Memory B cell (primary cell): ENCODE measurements at regions not wholly inside any gene's neighbourhood (a gene's known extent, or its start where the extent isn't known, plus 50 kb on each side); places are given as distances from the start of the nearest gene placed in this dataset.
"Not testable (repeated sequence)": the region's sequence is repeated elsewhere in the genome, so short reads cannot be mapped to it uniquely, and the experiment has no call there.

ENCODE experiments used
- ATAC-seq: fragments of 150-1000 bp; cut with Tn5 transposase; 2 replicates; pipeline ENCODE4 v1.10.0; 2021; ENCODE audit warnings: low read depth, mild to moderate bottlenecking, moderate library complexity
- DNase-seq, 2 donors: peaks; one replicate each; pipeline ENCODE4 v3.0.0; 2022; ENCODE audit warnings: low spot score in 2 of 2
- H3K27ac Mint-ChIP-seq: one replicate; pipeline ENCODE4 v1.8.0; 2022; ENCODE audit warnings: mild to moderate bottlenecking, moderate library complexity, mixed read lengths
- H3K27me3 Mint-ChIP-seq: one replicate; pipeline ENCODE4 v1.8.0; 2022; ENCODE audit warnings: mixed read lengths
- H3K36me3 Mint-ChIP-seq: one replicate; pipeline ENCODE4 v1.8.0; 2022; ENCODE audit warnings: mild to moderate bottlenecking, mixed read lengths
- H3K4me1 Mint-ChIP-seq: one replicate; pipeline ENCODE4 v1.8.0; 2022; ENCODE audit warnings: mixed read lengths
- H3K4me3 Mint-ChIP-seq: one replicate; pipeline ENCODE4 v1.8.0; 2022; ENCODE audit warnings: mild to moderate bottlenecking, moderate library complexity, mixed read lengths
- H3K9me3 Mint-ChIP-seq: one replicate; pipeline ENCODE4 v1.8.0; 2022; ENCODE audit warnings: mixed read lengths

- H3K27ac Mint-ChIP-seq, DNase-seq, H3K9me3 Mint-ChIP-seq, H3K27me3 Mint-ChIP-seq, H3K4me1 Mint-ChIP-seq, H3K36me3 Mint-ChIP-seq, ATAC-seq, H3K4me3 Mint-ChIP-seq: not testable (repeated sequence)
Observed at GRCh38 chr20:26373066-26373465, 676.4 kb upstream of the ZNF337 start.

- Mint-ChIP-seq H3K4me3 (no peak overlapping the region), H3K27ac (no peak overlapping the region), H3K27me3 (no peaks in the 10 kb centered on the region), H3K9me3 (no peaks in the 10 kb centered on the region), H3K36me3 (no peaks in the 10 kb centered on the region), H3K4me1 (no peaks in the 10 kb centered on the region)
- ATAC-seq (no peak), DNase-seq (no peak)
Observed at GRCh38 chr20:26354511-26354910, 657.9 kb upstream of the ZNF337 start.

- Mint-ChIP-seq H3K4me3 (no peak overlapping the region), H3K36me3 (no peaks in the 10 kb centered on the region), H3K9me3 (no peaks in the 10 kb centered on the region), H3K27ac (no peak overlapping the region), H3K4me1 (no peaks in the 10 kb centered on the region), H3K27me3 (no peaks in the 10 kb centered on the region)
- DNase-seq (no peak), ATAC-seq (no peak)
Observed at GRCh38 chr20:26347396-26347795, 650.7 kb upstream of the ZNF337 start.

GRCh38 chr20:26340460-26341065, 643.9 kb upstream of the ZNF337 start:
- H3K4me1 Mint-ChIP-seq, H3K27me3 Mint-ChIP-seq, H3K4me3 Mint-ChIP-seq, DNase-seq, H3K9me3 Mint-ChIP-seq, H3K36me3 Mint-ChIP-seq, H3K27ac Mint-ChIP-seq, ATAC-seq: not testable (repeated sequence)

- H3K27me3 Mint-ChIP-seq, result no peaks in the 10 kb centered on the region
Observed at GRCh38 chr20:26324177-26324576, 627.5 kb upstream of the ZNF337 start.

GRCh38 chr20:26315054-26315453, 618.4 kb upstream of the ZNF337 start:
- no peak for DNase-seq
- Mint-ChIP-seq H3K9me3 (no peaks in the 10 kb centered on the region), H3K4me3 (no peak overlapping the region)

More at GRCh38 chr20:26324177-26324576, 627.5 kb upstream of the ZNF337 start:
- Mint-ChIP-seq H3K4me1 (no peaks in the 10 kb centered on the region), H3K36me3 (no peaks in the 10 kb centered on the region), H3K27ac (no peak overlapping the region), H3K9me3 (no peaks in the 10 kb centered on the region), H3K4me3 (no peak overlapping the region)
- DNase-seq (no peak), ATAC-seq (no peak)

GRCh38 chr20:26309720-26310119, 613.1 kb upstream of the ZNF337 start:
- not testable (repeated sequence) for H3K27me3 Mint-ChIP-seq, ATAC-seq, H3K4me3 Mint-ChIP-seq, DNase-seq, H3K4me1 Mint-ChIP-seq, H3K27ac Mint-ChIP-seq, H3K36me3 Mint-ChIP-seq, H3K9me3 Mint-ChIP-seq

More at GRCh38 chr20:26315054-26315453, 618.4 kb upstream of the ZNF337 start:
- Mint-ChIP-seq H3K27ac (no peak overlapping the region), H3K27me3 (no peaks in the 10 kb centered on the region), H3K4me1 (no peaks in the 10 kb centered on the region), H3K36me3 (no peaks in the 10 kb centered on the region)
- ATAC-seq, result no peak

GRCh38 chr20:26308961-26309360, 612.3 kb upstream of the ZNF337 start:
- Mint-ChIP-seq H3K9me3 (no peaks in the 10 kb centered on the region), H3K36me3 (no peaks in the 10 kb centered on the region), H3K27me3 (no peaks in the 10 kb centered on the region), H3K27ac (no peak overlapping the region), H3K4me3 (no peak overlapping the region), H3K4me1 (no peaks in the 10 kb centered on the region)
- ATAC-seq, result no peak
- no peak for DNase-seq

- no peak for ATAC-seq
- Mint-ChIP-seq H3K4me3 (no peak overlapping the region), H3K36me3 (no peaks in the 10 kb centered on the region), H3K27me3 (no peaks in the 10 kb centered on the region), H3K27ac (no peak overlapping the region), H3K4me1 (no peaks in the 10 kb centered on the region), H3K9me3 (no peaks in the 10 kb centered on the region)
- DNase-seq, result no peak
Observed at GRCh38 chr20:26295006-26295405, 598.4 kb upstream of the ZNF337 start.

- H3K4me1 Mint-ChIP-seq, H3K36me3 Mint-ChIP-seq, H3K4me3 Mint-ChIP-seq, ATAC-seq, DNase-seq, H3K9me3 Mint-ChIP-seq, H3K27me3 Mint-ChIP-seq, H3K27ac Mint-ChIP-seq: not testable (repeated sequence)
Observed at GRCh38 chr20:26288379-26289061, 591.9 kb upstream of the ZNF337 start.

GRCh38 chr20:26279238-26279637, 582.6 kb upstream of the ZNF337 start:
- Mint-ChIP-seq H3K36me3 (no peaks in the 10 kb centered on the region), H3K4me3 (no peak overlapping the region), H3K27ac (no peak overlapping the region), H3K9me3 (no peaks in the 10 kb centered on the region), H3K27me3 (no peaks in the 10 kb centered on the region), H3K4me1 (no peaks in the 10 kb centered on the region)
- ATAC-seq, result no peak
- no peak for DNase-seq

GRCh38 chr20:26277339-26277738, 580.7 kb upstream of the ZNF337 start:
- Mint-ChIP-seq H3K27ac (no peak overlapping the region), H3K27me3 (no peaks in the 10 kb centered on the region), H3K4me3 (no peak overlapping the region), H3K4me1 (no peaks in the 10 kb centered on the region), H3K36me3 (no peaks in the 10 kb centered on the region), H3K9me3 (no peaks in the 10 kb centered on the region)
- no peak for ATAC-seq
- DNase-seq, result no peak

GRCh38 chr20:26276554-26277210, 580.0 kb upstream of the ZNF337 start:
- Mint-ChIP-seq H3K9me3 (peaks cover 2% of the 10 kb centered on the region), H3K4me1 (no peaks in the 10 kb centered on the region), H3K27me3 (no peaks in the 10 kb centered on the region), H3K27ac (no peak overlapping the region), H3K36me3 (no peaks in the 10 kb centered on the region), H3K4me3 (no peak overlapping the region)
- no peak for ATAC-seq
- no peak for DNase-seq

- DNase-seq, H3K4me1 Mint-ChIP-seq, H3K27ac Mint-ChIP-seq, H3K9me3 Mint-ChIP-seq, H3K4me3 Mint-ChIP-seq, H3K27me3 Mint-ChIP-seq, ATAC-seq, H3K36me3 Mint-ChIP-seq: not testable (repeated sequence)
Observed at GRCh38 chr20:26268762-26269161, 572.1 kb upstream of the ZNF337 start.
